Osteoblast (primary cell): ENCODE measurements at regions not wholly inside any gene's neighbourhood (a gene's known extent, or its start where the extent isn't known, plus 50 kb on each side); places are given as distances from the start of the nearest gene placed in this dataset.
"Not testable (repeated sequence)": the region's sequence is repeated elsewhere in the genome, so short reads cannot be mapped to it uniquely, and the experiment has no call there.

Source experiments
- DNase-seq: peaks from one replicate; pipeline ENCODE4 v3.0.0; 2011; ENCODE audit warnings: low spot score, mixed read lengths; ENCODE audit not compliant: insufficient read length; ENCODE audit errors: missing footprints
- H2AFZ ChIP-seq: 2 replicates; pipeline ENCODE4 v1.6.0; 2011; ENCODE audit warnings: mild to moderate bottlenecking, low read length
- H3K27ac ChIP-seq: 2 replicates; pipeline ENCODE4 v1.5.1; 2011; ENCODE audit warnings: mild to moderate bottlenecking, low read depth, low read length, moderate library complexity
- H3K27me3 ChIP-seq: 2 replicates; pipeline ENCODE4 v1.6.0; 2012; ENCODE audit warnings: mild to moderate bottlenecking, control low read depth, inconsistent platforms, low read length, moderate library complexity; ENCODE audit not compliant: insufficient read depth
- H3K36me3 ChIP-seq: 2 replicates; pipeline ENCODE4 v1.5.1; 2011; ENCODE audit warnings: mild to moderate bottlenecking, low read length, control low read depth, moderate library complexity; ENCODE audit not compliant: insufficient read depth
- H3K4me1 ChIP-seq: 2 replicates; pipeline ENCODE4 v1.5.1; 2011; ENCODE audit warnings: mild to moderate bottlenecking, low read length, control low read depth, moderate library complexity; ENCODE audit not compliant: insufficient read depth
- H3K4me2 ChIP-seq: 2 replicates; pipeline ENCODE4 v1.6.0; 2011; ENCODE audit warnings: mild to moderate bottlenecking, low read length; ENCODE audit not compliant: insufficient read depth
- H3K4me3 ChIP-seq: fragments of 200-600 bp; sonication (generic); 3 replicates; pipeline ENCODE4 v1.5.1; 2012; ENCODE audit warnings: mild to moderate bottlenecking, low read length, inconsistent platforms; ENCODE audit not compliant: insufficient read depth
- H3K79me2 ChIP-seq: 2 replicates; pipeline ENCODE4 v1.6.0; 2012; ENCODE audit warnings: mild to moderate bottlenecking, low read length, control low read depth, inconsistent platforms; ENCODE audit not compliant: insufficient read depth
- H3K9me3 ChIP-seq: 2 replicates; pipeline ENCODE4 v1.5.1; 2011; ENCODE audit warnings: low read depth, low read length, control low read depth
- H4K20me1 ChIP-seq: 2 replicates; pipeline ENCODE4 v1.6.0; 2012; ENCODE audit warnings: mild to moderate bottlenecking, low read length, control low read depth; ENCODE audit not compliant: insufficient read depth
- TF ChIP-seq, protein P1 (sequence below): IDR thresholded peaks from 2 replicates; pipeline ENCODE4 v1.5.1; 2011; ENCODE audit warnings: mild to moderate bottlenecking, low read depth, low read length, moderate library complexity; ENCODE audit errors: extremely low read depth

DNA sequence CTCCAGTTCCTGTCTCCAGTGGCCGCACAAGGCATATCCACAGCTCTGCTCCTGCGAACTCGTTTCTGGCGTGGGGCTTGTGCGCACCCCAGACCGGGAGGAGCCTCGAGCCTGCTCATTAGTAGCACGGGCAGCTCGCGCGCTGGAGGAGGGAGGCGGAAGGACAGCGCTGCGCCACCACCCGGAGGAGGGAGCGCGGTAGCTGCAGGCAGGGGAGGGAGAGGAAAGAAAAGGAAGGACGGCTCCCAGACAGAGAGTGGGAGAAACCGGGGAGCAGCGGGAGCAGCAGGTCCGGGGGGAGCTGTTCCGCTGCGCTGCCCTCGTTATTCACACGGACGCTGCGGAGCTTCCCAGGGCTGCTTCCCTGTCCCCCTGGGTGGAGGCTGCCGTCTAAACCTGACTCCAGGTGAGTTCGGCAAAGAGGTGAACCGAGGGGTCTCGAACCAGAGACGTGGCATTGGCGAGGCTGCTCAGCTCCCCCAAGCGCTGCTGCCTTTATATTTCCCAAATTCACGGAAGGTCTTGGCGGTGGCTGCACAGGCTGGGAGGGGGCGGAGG lies 121.3 kb upstream of the ZNF717 start:
- Histone ChIP-seq H3K27ac (no peak overlapping the region), H3K9me3 (no peaks in the 10 kb centered on the region), H3K27me3 (no peaks in the 10 kb centered on the region), H3K79me2 (no peaks in the 10 kb centered on the region), H3K4me3 (peak overlapping the region; percentile 58), H2AFZ (peak overlapping the region; percentile 81), H4K20me1 (no peaks in the 10 kb centered on the region), H3K4me1 (no peaks in the 10 kb centered on the region), H3K36me3 (no peaks in the 10 kb centered on the region), H3K4me2 (peak overlapping the region; percentile 48)
- peak; percentile 5 for DNase-seq
- TF ChIP-seq, protein P1, sequence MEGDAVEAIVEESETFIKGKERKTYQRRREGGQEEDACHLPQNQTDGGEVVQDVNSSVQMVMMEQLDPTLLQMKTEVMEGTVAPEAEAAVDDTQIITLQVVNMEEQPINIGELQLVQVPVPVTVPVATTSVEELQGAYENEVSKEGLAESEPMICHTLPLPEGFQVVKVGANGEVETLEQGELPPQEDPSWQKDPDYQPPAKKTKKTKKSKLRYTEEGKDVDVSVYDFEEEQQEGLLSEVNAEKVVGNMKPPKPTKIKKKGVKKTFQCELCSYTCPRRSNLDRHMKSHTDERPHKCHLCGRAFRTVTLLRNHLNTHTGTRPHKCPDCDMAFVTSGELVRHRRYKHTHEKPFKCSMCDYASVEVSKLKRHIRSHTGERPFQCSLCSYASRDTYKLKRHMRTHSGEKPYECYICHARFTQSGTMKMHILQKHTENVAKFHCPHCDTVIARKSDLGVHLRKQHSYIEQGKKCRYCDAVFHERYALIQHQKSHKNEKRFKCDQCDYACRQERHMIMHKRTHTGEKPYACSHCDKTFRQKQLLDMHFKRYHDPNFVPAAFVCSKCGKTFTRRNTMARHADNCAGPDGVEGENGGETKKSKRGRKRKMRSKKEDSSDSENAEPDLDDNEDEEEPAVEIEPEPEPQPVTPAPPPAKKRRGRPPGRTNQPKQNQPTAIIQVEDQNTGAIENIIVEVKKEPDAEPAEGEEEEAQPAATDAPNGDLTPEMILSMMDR: no peak

- H3K27ac ChIP-seq: no peak overlapping the region
- H3K4me2 ChIP-seq: no peak overlapping the region
- H3K36me3 ChIP-seq: no peaks in the 10 kb centered on the region
- H3K4me1 ChIP-seq: no peaks in the 10 kb centered on the region
- no peak overlapping the region for H3K4me3 ChIP-seq
- no peaks in the 10 kb centered on the region for H4K20me1 ChIP-seq
- H3K9me3 ChIP-seq: no peaks in the 10 kb centered on the region
- H3K27me3 ChIP-seq: no peaks in the 10 kb centered on the region
- H2AFZ ChIP-seq: no peak overlapping the region
- DNase-seq: no peak
- no peaks in the 10 kb centered on the region for H3K79me2 ChIP-seq
- TF ChIP-seq, protein P1: no peak
These were observed 128.5 kb upstream of the ZNF717 start for GRCh38 chr3:75913800-75914350.

DNA sequence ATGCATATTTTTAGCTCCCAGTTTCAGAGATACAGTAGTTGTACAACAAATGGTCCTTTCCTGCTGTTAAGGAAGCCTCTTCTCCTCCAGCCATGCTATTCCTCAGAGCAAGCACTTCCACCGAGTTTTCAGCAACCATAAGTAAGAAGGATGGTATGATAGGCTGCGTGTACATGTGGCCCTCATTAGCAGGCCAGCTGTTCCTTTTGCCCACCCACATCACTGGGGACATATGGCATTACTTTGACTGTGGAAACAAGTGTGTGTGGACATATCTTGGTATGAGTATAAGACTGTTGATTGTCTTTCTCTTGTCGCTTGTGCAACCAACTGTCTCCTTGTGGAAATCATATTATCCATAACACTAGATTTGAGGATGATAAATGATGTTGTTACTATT lies 129.4 kb upstream of the ZNF717 start:
- DNase-seq, H2AFZ ChIP-seq, H4K20me1 ChIP-seq, H3K4me1 ChIP-seq, H3K9me3 ChIP-seq, H3K4me3 ChIP-seq, H3K36me3 ChIP-seq, H3K27me3 ChIP-seq, H3K4me2 ChIP-seq, H3K79me2 ChIP-seq, H3K27ac ChIP-seq: not testable (repeated sequence)

- Histone ChIP-seq H3K4me1 (no peaks in the 10 kb centered on the region), H3K27ac (no peak overlapping the region), H4K20me1 (no peaks in the 10 kb centered on the region), H3K27me3 (no peaks in the 10 kb centered on the region), H3K4me3 (no peak overlapping the region), H3K36me3 (no peaks in the 10 kb centered on the region), H3K4me2 (no peak overlapping the region), H3K79me2 (no peaks in the 10 kb centered on the region), H2AFZ (no peak overlapping the region), H3K9me3 (no peaks in the 10 kb centered on the region)
- DNase-seq: no peak
- TF ChIP-seq, protein P1: no peak
These were observed 153.6 kb upstream of the ZNF717 start for GRCh38 chr3:75938921-75939320.
